ENCODE measurements at regions not wholly inside any gene's neighbourhood (a gene's known extent, or its start where the extent isn't known, plus 50 kb on each side); places are given as distances from the start of the nearest gene placed in this dataset.

- TF ChIP-seq, protein P1, sequence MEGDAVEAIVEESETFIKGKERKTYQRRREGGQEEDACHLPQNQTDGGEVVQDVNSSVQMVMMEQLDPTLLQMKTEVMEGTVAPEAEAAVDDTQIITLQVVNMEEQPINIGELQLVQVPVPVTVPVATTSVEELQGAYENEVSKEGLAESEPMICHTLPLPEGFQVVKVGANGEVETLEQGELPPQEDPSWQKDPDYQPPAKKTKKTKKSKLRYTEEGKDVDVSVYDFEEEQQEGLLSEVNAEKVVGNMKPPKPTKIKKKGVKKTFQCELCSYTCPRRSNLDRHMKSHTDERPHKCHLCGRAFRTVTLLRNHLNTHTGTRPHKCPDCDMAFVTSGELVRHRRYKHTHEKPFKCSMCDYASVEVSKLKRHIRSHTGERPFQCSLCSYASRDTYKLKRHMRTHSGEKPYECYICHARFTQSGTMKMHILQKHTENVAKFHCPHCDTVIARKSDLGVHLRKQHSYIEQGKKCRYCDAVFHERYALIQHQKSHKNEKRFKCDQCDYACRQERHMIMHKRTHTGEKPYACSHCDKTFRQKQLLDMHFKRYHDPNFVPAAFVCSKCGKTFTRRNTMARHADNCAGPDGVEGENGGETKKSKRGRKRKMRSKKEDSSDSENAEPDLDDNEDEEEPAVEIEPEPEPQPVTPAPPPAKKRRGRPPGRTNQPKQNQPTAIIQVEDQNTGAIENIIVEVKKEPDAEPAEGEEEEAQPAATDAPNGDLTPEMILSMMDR (IDR thresholded peaks at IDR 0.05) = no peak
- TF ChIP-seq POLR2A (IDR thresholded peaks at IDR 0.05) = no peak
Observed at GRCh38 chr5:109947667-109948066, 257.9 kb downstream of the MAN2A1 start.
